ENCODE measurements at regions not wholly inside any gene's neighbourhood (a gene's known extent, or its start where the extent isn't known, plus 50 kb on each side); places are given as distances from the start of the nearest gene placed in this dataset.

GRCh38 chr3:171951597-171951996, 87.8 kb upstream of the FNDC3B start:
- intact Hi-C loops (cut with DNase I; ENCODE audit: low total_unique reads), result no loop called here
- no peaks in the 10 kb centered on the region for H3K27me3 ChIP-seq
- H3K27ac ChIP-seq, result no peak overlapping the region
- no peak overlapping the region for H3K4me3 ChIP-seq
- H3K36me3 ChIP-seq, result no peaks in the 10 kb centered on the region
- no peaks in the 10 kb centered on the region for H3K9me3 ChIP-seq
- no peak for DNase-seq
- no peak for TF ChIP-seq POLR2A (IDR thresholded peaks at IDR 0.05)
- no peak for TF ChIP-seq CTCF (IDR thresholded peaks at IDR 0.05)
- no peaks in the 10 kb centered on the region for H3K4me1 ChIP-seq

- H3K27ac ChIP-seq, result no peak overlapping the region
Measured at GRCh38 chr3:171953301-171954022, 85.9 kb upstream of the FNDC3B start.

GRCh38 chr3:171954690-171955383, 84.5 kb upstream of the FNDC3B start:
- intact Hi-C loops (cut with DNase I; ENCODE audit: low total_unique reads), result no loop called here
- TF ChIP-seq POLR2A (IDR thresholded peaks at IDR 0.05), result no peak
- no peak for TF ChIP-seq CTCF (IDR thresholded peaks at IDR 0.05)
- H3K27ac ChIP-seq, result no peak overlapping the region
- no peaks in the 10 kb centered on the region for H3K9me3 ChIP-seq
- H3K36me3 ChIP-seq, result no peaks in the 10 kb centered on the region
- no peak for DNase-seq
- no peaks in the 10 kb centered on the region for H3K4me1 ChIP-seq
- no peak overlapping the region for H3K4me3 ChIP-seq
- no peaks in the 10 kb centered on the region for H3K27me3 ChIP-seq

More at GRCh38 chr3:171953301-171954022, 85.9 kb upstream of the FNDC3B start:
- no peaks in the 10 kb centered on the region for H3K4me1 ChIP-seq
- DNase-seq, result no peak
- no peaks in the 10 kb centered on the region for H3K9me3 ChIP-seq
- no peak for TF ChIP-seq POLR2A (IDR thresholded peaks at IDR 0.05)
- no peak for TF ChIP-seq CTCF (IDR thresholded peaks at IDR 0.05)
- no peaks in the 10 kb centered on the region for H3K27me3 ChIP-seq
- intact Hi-C loops (cut with DNase I; ENCODE audit: low total_unique reads), result no loop called here
- no peak overlapping the region for H3K4me3 ChIP-seq
- no peaks in the 10 kb centered on the region for H3K36me3 ChIP-seq

GRCh38 chr3:171955598-171955997, 83.8 kb upstream of the FNDC3B start:
- TF ChIP-seq CTCF (IDR thresholded peaks at IDR 0.05) (no peak), POLR2A (IDR thresholded peaks at IDR 0.05) (no peak)

GRCh38 chr3:171956181-171956683, 83.1 kb upstream of the FNDC3B start:
- Histone ChIP-seq H3K27ac (no peak overlapping the region), H3K36me3 (no peaks in the 10 kb centered on the region), H3K4me1 (no peaks in the 10 kb centered on the region), H3K9me3 (no peaks in the 10 kb centered on the region), H3K27me3 (no peaks in the 10 kb centered on the region), H3K4me3 (no peak overlapping the region)
- intact Hi-C loops (cut with DNase I; ENCODE audit: low total_unique reads), result no loop called here
- TF ChIP-seq POLR2A (IDR thresholded peaks at IDR 0.05), result no peak
- no peak for TF ChIP-seq CTCF (IDR thresholded peaks at IDR 0.05)
- no peak for DNase-seq

More at GRCh38 chr3:171955598-171955997, 83.8 kb upstream of the FNDC3B start:
- Histone ChIP-seq H3K9me3 (no peaks in the 10 kb centered on the region), H3K27ac (no peak overlapping the region), H3K4me3 (no peak overlapping the region), H3K36me3 (no peaks in the 10 kb centered on the region), H3K4me1 (no peaks in the 10 kb centered on the region), H3K27me3 (no peaks in the 10 kb centered on the region)
- intact Hi-C loops (cut with DNase I; ENCODE audit: low total_unique reads), result no loop called here
- DNase-seq, result no peak

Measured in uterus (tissue), 3 donors.